ENCODE measurements at regions not wholly inside any gene's neighbourhood (a gene's known extent, or its start where the extent isn't known, plus 50 kb on each side); places are given as distances from the start of the nearest gene placed in this dataset.

DNA sequence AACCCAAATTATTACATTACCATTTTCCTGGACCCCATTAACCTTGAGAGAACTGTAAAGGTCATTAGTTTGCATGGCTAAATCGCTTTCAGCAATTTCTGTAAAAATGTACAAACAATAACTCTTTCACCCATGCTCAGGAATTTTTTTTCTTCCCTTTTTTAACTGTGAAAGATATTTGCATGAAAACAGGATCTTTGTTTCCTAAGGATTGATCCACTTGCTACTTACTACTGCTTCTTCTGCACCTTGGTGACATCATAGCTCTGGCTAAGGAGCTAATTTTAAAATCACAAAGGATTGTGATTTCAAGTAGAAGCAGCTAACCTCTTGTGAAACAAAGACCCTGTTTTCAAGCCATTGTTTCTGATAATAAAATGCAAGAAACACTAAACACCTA is 274.6 kb upstream of the ESRRG start:
- no CpG with 5 or more reads among the region's 1 CpG for WGBS, 2 experiments (ENCODE audit: extremely low coverage in 2 of 2, insufficient read length in 1 of 2)
- TF ChIP-seq MAZ (IDR thresholded peaks at IDR 0.05; ENCODE audit: borderline replicate concordance, low read depth, low read length), result no peak
- TF ChIP-seq, protein P1, sequence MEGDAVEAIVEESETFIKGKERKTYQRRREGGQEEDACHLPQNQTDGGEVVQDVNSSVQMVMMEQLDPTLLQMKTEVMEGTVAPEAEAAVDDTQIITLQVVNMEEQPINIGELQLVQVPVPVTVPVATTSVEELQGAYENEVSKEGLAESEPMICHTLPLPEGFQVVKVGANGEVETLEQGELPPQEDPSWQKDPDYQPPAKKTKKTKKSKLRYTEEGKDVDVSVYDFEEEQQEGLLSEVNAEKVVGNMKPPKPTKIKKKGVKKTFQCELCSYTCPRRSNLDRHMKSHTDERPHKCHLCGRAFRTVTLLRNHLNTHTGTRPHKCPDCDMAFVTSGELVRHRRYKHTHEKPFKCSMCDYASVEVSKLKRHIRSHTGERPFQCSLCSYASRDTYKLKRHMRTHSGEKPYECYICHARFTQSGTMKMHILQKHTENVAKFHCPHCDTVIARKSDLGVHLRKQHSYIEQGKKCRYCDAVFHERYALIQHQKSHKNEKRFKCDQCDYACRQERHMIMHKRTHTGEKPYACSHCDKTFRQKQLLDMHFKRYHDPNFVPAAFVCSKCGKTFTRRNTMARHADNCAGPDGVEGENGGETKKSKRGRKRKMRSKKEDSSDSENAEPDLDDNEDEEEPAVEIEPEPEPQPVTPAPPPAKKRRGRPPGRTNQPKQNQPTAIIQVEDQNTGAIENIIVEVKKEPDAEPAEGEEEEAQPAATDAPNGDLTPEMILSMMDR (conservative IDR thresholded peaks at IDR 0.05; ENCODE audit: low read depth, low read length), result no peak
- TF ChIP-seq RCOR1 (IDR thresholded peaks at IDR 0.05; ENCODE audit: insufficient replicate concordance, low read length), result no peak
- TF ChIP-seq RAD21 (IDR thresholded peaks at IDR 0.05; ENCODE audit: low read length), result no peak
- Histone ChIP-seq H3K9me3 (ENCODE audit: control insufficient read depth, insufficient read depth, low read length) (no peaks in the 10 kb centered on the region), H4K5ac (ENCODE audit: low read depth, low read length) (no peak overlapping the region), H3K4me1 (ENCODE audit: control insufficient read depth, insufficient read depth, low read length) (no peaks in the 10 kb centered on the region), H3K9ac (ENCODE audit: low read depth, low read length) (no peak overlapping the region), H3K36me3 (ENCODE audit: control insufficient read depth, insufficient read depth, low read length) (no peaks in the 10 kb centered on the region), H2BK5ac (ENCODE audit: low read depth, low read length, poor library complexity, severe bottlenecking) (no peak overlapping the region), H3K56ac (ENCODE audit: extremely low read depth, insufficient read depth, low read length) (no peak overlapping the region), H3K4me2 (ENCODE audit: low read depth, low read length) (no peak overlapping the region), H4K91ac (ENCODE audit: insufficient read depth, low read depth, low read length) (no peak overlapping the region), H2AK9ac (replicated peaks; ENCODE audit: low read depth, low read length, poor library complexity) (no peak overlapping the region), H2BK20ac (ENCODE audit: low read depth, low read length) (no peak overlapping the region), H3K4me3 (ENCODE audit: insufficient read depth, low read depth, low read length) (no peak overlapping the region), H3K4ac (ENCODE audit: low read depth, low read length) (no peak overlapping the region), H3K9me1 (ENCODE audit: insufficient read depth, low read length) (no peaks in the 10 kb centered on the region), H2BK120ac (ENCODE audit: low read depth, low read length) (no peak overlapping the region), H3K18ac (ENCODE audit: low read depth, low read length) (no peak overlapping the region), H3K27me3 (ENCODE audit: control insufficient read depth, insufficient read depth, low read length) (no peaks in the 10 kb centered on the region), H2AFZ (replicated peaks; ENCODE audit: low read length, poor library complexity) (no peak overlapping the region), H2BK15ac (ENCODE audit: low read depth, low read length) (no peak overlapping the region), H3K27ac (ENCODE audit: insufficient read depth, low read length) (no peak overlapping the region), H3K79me1 (ENCODE audit: low read depth in 1 of 2, low read length in 2 of 2) (no peaks in the 10 kb centered on the region), H2AK5ac (ENCODE audit: low read depth, low read length) (no peak overlapping the region), H4K20me1 (ENCODE audit: insufficient read depth, low read length) (no peaks in the 10 kb centered on the region), H3K23ac (ENCODE audit: low read depth, low read length) (no peak overlapping the region), H4K8ac (ENCODE audit: low read depth in 2 of 2, low read length in 2 of 2) (no peak overlapping the region), H3K14ac (replicated peaks; ENCODE audit: low read depth, low read length) (no peak overlapping the region)
- in situ Hi-C loops (cut with MboI; ENCODE audit: low sequenced_read_pairs) (no loop called here), dilution Hi-C loops (cut with HindIII; ENCODE audit: low sequenced_read_pairs, unreplicated experiment) (no loop called here), intact Hi-C loops (cut with micrococcal nuclease) (no loop called here)
- BruUV-seq (replicated peaks), result no TSS peak
- DNase-seq, result no peak
- CTCF ChIA-PET, result no interaction called here
- ATAC-seq (ENCODE audit: low read depth), result no peak
- POLR2A ChIA-PET (ENCODE audit: unreplicated experiment), result no interaction called here

All from IMR-90 (cell line).